Stimulated activated CD4-positive, alpha-beta T cell treated with anti-CD3 and anti-CD28 coated beads, TNF-alpha, amount 100 ng/mL, for 24 hours (primary cell): ENCODE measurements at regions not wholly inside any gene's neighbourhood (a gene's known extent, or its start where the extent isn't known, plus 50 kb on each side); places are given as distances from the start of the nearest gene placed in this dataset.
"Not testable (repeated sequence)": the region's sequence is repeated elsewhere in the genome, so short reads cannot be mapped to it uniquely, and the experiment has no call there.

Source experiments
- DNase-seq, 3 experiments: peaks; one replicate each; pipeline ENCODE4 v3.0.0-alpha.2; 2020; ENCODE audit warnings: low read depth in 3 of 3

DNA sequence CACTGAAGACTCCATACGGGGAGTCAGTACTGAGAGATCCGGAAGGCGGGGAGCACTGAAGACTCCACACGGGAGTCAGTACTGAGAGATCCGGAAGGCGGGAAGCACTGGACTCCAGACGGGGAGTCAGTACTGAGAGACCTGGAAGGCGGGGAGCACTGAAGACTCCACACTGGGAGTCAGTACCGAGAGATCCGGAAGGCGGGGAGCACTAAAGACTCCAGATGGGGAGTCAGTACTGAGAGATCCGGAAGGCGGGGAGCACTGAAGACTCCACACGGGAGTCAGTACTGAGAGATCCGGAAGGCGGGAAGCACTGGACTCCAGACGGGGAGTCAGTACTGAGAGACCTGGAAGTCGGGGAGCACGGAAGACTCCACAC is 77.2 kb downstream of the DLL1 start:
- DNase-seq = not testable (repeated sequence)

DNA sequence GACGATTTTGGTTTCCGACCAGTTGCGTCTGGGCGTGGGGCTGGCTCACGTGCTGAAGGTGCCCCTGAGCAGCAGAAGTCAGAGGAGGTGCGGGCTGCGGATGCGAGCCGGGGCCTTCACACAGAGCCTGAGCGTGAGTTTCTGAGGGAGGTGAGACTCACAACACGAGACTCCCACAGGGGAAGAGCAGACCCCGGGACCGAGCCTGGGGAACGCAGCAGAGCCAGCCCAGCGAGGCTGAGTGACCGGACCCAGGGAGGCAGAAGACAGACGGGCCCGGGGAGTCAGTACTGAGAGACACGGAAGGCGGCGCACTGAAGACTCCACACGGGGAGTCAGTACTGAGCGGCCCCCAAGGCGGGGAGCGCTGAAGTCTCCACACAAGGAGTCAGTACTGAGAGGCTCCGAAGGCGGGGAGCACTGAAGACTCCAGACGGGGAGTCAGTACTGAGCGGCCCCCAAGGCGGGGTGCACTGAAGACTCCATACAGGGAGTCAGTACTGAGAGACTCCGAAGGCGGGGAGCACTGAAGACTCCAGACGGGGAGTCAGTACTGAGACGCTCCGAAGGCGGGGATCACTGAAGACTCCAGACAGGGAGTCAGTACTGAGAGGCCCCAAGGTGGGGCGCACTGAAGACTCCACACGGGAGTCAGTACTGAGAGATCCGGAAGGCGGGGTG is 77.8 kb downstream of the DLL1 start:
- DNase-seq = no peak

- no peak for DNase-seq
These were observed 78.7 kb downstream of the DLL1 start for GRCh38 chr6:170212051-170212756.

- DNase-seq = no peak
These were observed 79.4 kb downstream of the DLL1 start for GRCh38 chr6:170211404-170212025.

- DNase-seq = no peak
These were observed 80.1 kb downstream of the DLL1 start for GRCh38 chr6:170210651-170211403.

- no peak for DNase-seq
These were observed 80.9 kb downstream of the DLL1 start for GRCh38 chr6:170210026-170210390.

DNA sequence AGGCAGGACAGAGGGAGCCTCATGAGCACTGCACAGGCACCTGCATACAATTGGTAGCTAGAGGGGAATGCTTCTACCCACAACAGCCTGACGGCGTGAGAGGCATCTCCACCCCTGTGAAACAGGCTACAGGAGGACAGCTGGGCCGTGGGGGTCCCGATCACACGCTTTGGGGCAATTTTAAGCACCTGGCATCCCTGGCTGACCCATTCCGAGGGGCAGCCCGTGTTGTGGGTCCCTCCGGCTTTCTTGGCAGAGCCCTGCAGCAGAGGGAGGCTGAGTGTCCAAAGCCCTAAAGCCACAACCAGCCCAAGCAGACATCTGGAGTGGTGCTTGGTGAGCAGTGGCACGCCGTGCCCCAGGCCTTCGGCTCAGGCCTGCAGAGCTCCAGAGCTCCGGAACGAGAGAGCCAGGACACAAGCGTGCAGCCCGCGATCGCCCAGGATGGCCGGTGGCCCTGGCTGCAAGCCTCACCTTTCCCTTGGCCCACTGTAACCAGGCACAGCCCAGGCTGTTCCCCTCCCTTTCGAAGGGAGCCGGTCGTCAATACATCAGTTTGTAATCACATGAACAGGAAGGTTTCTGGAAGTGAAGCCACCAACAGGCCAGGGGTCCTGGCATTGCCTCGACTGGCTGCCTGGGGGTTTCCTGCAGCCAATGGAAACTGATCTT is 81.4 kb downstream of the DLL1 start:
- DNase-seq = no peak

- DNase-seq = no peak
These were observed 82.1 kb downstream of the DLL1 start for GRCh38 chr6:170208651-170209353.

DNA sequence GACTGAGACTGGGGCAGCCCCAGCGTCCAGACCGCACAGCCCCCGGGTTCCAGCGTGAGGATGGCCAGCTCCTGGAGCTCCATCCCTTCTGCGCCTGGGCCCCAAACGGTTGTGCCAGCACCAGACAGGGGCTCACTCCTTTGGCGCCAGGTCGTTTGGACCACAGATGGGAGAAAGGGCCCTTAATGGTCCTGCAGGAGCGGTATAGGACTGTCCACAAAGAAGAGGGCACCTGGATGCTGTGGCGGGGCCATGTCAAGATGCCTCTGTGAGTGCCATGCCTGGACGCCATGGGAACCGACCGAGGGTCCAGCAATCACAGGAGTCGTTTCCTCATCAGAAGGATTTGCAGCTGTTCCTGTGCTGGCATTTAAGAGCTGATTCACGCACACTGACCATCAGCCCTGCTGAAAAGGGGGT is 82.7 kb downstream of the DLL1 start:
- DNase-seq = no peak

- no peak for DNase-seq
These were observed 83.2 kb downstream of the DLL1 start for GRCh38 chr6:170207586-170208181.

DNA sequence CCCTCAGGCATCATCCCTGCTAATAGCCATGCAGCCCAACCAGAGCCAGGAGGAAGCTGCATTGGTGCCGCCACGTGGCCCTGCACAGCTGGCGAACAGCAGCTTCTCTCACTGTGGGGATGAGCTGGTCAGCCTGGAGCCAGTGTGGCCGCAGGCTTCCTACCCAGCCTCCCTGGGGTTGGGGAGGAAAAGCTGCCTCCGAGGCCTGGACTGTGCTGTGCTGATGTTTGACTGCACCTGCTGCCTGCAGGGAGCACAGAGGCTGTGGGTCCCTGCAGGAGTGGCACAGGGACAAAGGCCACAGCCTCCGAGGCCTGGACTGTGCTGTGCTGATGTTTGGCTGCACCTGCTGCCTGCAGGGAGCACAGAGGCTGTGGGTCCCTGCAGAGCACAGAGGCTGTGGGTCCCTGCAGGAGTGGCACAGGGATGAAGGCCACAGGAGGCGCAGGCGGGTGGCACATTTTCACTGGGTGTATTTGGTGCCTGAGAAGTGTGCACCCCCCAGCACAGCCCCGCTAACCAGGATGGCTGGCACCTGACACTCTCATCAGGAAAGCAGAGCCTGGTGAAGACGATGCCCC is 83.9 kb downstream of the DLL1 start:
- no peak for DNase-seq

DNA sequence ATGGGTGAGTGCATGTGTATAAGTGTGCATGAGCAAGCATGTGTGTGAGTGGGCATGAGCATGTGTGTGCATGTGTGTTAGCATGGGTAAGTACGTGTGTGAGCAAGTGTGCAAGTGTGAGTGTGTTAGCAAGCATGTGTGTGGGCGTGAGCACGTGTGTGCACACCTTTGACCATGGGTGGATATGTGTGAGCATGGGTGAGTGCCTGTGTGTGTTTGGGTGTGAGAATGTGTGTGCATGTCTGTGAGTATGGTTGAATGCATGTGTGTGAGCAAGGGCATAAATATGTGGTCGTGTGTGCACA is 84.6 kb downstream of the DLL1 start:
- DNase-seq = no peak

GRCh38 chr6:170205534-170206316 is 85.2 kb downstream of the DLL1 start:
- no peak for DNase-seq

DNA sequence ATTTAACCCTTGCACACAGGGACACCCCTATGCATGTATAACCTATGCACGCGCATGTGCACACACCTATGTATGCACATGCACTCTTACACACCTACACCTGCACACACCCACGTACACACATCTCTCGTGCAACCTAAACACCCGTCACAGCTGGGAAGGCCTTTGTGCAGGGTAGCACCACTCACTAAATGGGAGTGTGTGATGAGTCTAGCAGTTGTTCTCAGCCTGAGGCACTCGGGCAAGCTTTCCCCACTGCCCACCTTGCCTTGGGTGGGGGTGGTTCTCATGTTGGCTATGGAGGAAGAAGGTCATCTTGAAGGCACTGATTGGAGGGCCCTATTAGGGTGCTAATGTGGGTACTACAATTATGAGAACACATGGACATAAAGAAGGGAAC is 85.8 kb downstream of the DLL1 start:
- no peak for DNase-seq

DNA sequence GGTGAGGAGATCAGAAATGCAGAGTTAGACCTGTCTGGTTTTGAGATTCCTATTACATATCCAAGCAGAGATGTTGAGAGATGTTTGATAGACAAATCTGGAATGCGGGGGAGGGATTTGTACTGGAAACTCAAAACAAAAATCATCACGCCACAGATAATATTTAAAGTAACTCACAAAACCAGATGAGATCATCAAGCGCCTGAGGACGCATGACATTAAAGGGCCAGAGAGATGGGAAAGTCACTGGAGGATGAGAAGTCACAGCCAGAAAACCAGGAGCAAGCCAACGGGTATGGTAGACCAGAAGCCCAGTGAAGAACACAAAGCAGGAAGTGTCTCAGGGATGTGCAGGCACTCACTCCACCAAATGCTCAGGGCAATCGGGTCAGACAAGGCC is 87.7 kb downstream of the DLL1 start:
- DNase-seq = no peak

DNA sequence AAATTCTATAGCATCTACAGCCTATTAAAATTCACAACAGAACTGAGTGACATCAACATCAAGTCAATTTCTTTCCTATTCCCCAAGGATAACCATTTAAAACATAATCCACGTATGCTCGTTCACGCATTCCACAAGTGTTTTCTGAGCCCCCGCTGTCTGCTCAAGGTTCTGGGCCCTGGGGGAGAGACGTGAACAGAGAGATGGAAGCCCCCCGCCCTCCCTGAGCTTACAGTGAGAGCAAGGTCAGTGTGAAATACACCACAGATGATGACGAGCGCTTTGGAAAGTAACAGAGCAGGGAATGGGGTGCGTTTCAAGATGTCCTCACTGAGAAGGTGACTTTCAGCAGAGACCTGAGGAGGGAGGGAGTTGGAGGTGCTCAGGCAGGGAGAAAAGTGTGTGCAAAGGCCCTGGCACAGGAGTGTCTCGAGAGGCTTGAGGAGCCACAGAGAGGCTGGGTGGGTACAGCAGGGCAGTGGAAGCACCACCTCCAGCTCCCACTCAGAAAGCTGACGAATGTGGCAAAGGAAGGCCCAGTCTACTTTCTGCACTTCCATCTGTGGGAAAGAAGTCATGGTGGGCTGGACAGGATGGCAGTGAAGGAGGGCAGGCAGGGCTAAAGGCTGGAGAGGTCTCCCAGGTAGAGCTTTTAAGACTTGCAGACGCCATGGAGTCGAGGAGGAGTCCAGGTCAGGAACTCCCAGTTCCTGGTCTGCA is 88.3 kb downstream of the DLL1 start:
- DNase-seq = no peak

DNA sequence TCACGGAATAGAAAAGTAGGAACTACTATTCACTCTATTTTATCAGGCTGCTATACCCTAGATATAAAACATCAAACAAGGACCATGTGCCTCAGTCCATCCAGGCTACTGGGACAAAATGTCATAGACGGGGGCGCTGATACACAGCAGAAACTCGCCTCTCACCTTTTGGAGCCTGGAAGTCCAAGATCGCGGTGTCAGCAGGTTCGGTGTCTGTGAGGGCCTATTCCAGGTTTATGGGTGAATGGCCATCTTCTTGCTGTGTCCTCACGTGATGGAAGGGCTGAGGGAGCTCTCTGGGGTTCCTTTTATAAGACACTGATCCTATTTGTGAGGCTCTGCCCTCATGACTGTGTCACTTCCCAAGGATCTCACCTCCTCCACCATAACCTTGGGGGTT is 89.5 kb downstream of the DLL1 start:
- DNase-seq = no peak

DNA sequence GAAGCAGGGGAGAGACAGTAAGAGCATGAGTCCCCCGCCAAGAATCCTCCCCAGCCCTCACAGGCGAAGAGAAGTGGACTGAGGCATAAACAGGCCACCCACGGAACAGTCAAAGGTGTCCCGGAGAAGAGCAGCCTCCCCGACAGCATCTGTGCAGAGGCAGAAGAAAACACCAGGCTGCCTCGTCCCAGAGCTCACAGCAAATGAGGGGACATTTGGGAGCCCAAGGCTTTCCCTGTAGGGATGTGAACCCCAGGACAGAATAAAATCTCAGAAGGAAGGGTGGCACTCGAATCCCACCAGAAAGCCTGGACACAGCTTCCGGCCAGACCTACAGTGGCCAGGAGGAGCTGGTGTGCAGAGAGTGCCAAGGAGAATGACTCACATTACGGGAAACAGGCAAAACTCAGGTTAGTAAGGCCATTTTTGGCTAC is 90.4 kb downstream of the DLL1 start:
- DNase-seq = no peak

DNA sequence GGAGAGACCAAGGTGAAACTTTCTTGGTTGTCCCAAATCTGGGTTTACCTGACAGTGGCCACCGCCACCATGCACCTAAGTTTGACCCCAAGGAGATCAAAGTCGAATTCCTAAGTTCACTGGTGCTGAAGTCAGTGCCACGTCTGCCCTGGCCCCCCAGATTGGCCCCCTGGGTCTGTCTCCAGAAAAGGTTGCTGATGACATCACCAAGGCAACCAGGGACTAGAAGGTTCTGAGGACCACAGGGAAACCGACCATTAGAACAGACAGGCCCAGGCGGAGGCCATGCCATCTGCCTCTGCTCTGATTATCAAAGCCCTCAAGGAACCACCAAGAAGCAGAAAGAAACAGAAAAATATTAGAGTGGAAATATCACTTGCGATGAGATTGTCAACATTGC is 91.2 kb downstream of the DLL1 start:
- DNase-seq = no peak
